22Rv1 (cell line): ENCODE measurements at regions not wholly inside any gene's neighbourhood (a gene's known extent, or its start where the extent isn't known, plus 50 kb on each side); places are given as distances from the start of the nearest gene placed in this dataset.
"Not testable (repeated sequence)": the region's sequence is repeated elsewhere in the genome, so short reads cannot be mapped to it uniquely, and the experiment has no call there.

Experiments
- H3K27ac ChIP-seq: fragments of 450-650 bp; 2 replicates; pipeline ENCODE4 v1.5.1; 2017
- CTCF ChIP-seq: fragments of 450-650 bp; IDR thresholded peaks from 2 replicates; pipeline ENCODE4 v1.5.1; 2017; ENCODE audit warnings: mild to moderate bottlenecking
- ZFX ChIP-seq: fragments of 450-650 bp; IDR thresholded peaks from 2 replicates; pipeline ENCODE4 v1.6.1; 2017; ENCODE audit warnings: antibody characterized with exemption, borderline replicate concordance

- no peak for TF ChIP-seq CTCF
- TF ChIP-seq ZFX, result no peak
- H3K27ac ChIP-seq, result no peak overlapping the region
These were observed 69.4 kb upstream of the KIT start for GRCh38 chr4:54588404-54588803.

GRCh38 chr4:54589586-54589985, 68.2 kb upstream of the KIT start:
- no peak for TF ChIP-seq ZFX
- TF ChIP-seq CTCF, result no peak
- no peak overlapping the region for H3K27ac ChIP-seq

- no peak for TF ChIP-seq CTCF
- no peak for TF ChIP-seq ZFX
- H3K27ac ChIP-seq, result no peak overlapping the region
These were observed 63.9 kb upstream of the KIT start for GRCh38 chr4:54593795-54594322.

GRCh38 chr4:54596201-54596600, 61.6 kb upstream of the KIT start:
- H3K27ac ChIP-seq, result no peak overlapping the region
- TF ChIP-seq CTCF (no peak), ZFX (no peak)

GRCh38 chr4:54597678-54598077, 60.1 kb upstream of the KIT start:
- not testable (repeated sequence) for H3K27ac ChIP-seq

- H3K27ac ChIP-seq, result not testable (repeated sequence)
These were observed 55.6 kb upstream of the KIT start for GRCh38 chr4:54602175-54602574.

GRCh38 chr4:54607067-54607466, 50.7 kb upstream of the KIT start:
- TF ChIP-seq ZFX, result no peak
- TF ChIP-seq CTCF, result no peak

GRCh38 chr4:54607521-54607920, 50.2 kb upstream of the KIT start:
- TF ChIP-seq ZFX (no peak), CTCF (no peak)
- no peak overlapping the region for H3K27ac ChIP-seq

More at GRCh38 chr4:54607067-54607466, 50.7 kb upstream of the KIT start:
- H3K27ac ChIP-seq, result no peak overlapping the region
